HepG2 (cell line): ENCODE measurements at regions not wholly inside any gene's neighbourhood (a gene's known extent, or its start where the extent isn't known, plus 50 kb on each side); places are given as distances from the start of the nearest gene placed in this dataset.

ENCODE experiments used
- ATAC-seq: fragments of 200-7000 bp; cut with Tn5 transposase; 3 replicates; pipeline ENCODE4 v1.9.1; 2020; ENCODE audit warnings: mild to moderate bottlenecking, moderate library complexity
- BruUV-seq: library from RNA; stranded (reverse); fragments of 400-500 nt; replicated peaks from 2 replicates; lab custom pipeline; 2021; lab: Mats Ljungman, UMichigan
- CTCF ChIA-PET: fragments of 300-600 bp; formaldehyde crosslinking; extraction: SDS; loops from one replicate; lab custom pipeline; 2021; ENCODE audit warnings: low total read pairs, inconsistent platforms, low intra/inter-chr PET ratio; lab: Yijun Ruan, JAX
- POLR2A ChIA-PET: fragments of 350-600 bp; sonication (Branson Sonifier 250); formaldehyde crosslinking; loops from one replicate; lab custom pipeline; 2020; ENCODE audit warnings: antibody characterized with exemption, inconsistent platforms; lab: Yijun Ruan, JAX
- DNase-seq: peaks from one replicate; pipeline ENCODE4 v3.0.0-alpha.2; 2015; ENCODE audit warnings: low spot score
- FAIRE-seq: peaks from 3 replicates; lab custom pipeline; 2011; peaks lifted over from hg19 to GRCh38; lab: Jason Lieb, UNC
- H2AFZ ChIP-seq: one replicate; pipeline ENCODE4 v1.6.1; 2011; ENCODE audit warnings: low read length, inconsistent platforms
- H3K27ac ChIP-seq: fragments of 300-600 bp; 3 replicates; pipeline ENCODE4 v1.8.0; 2011; ENCODE audit warnings: mixed run types, mild to moderate bottlenecking, mixed read lengths, low read length, inconsistent platforms; ENCODE audit not compliant: insufficient read depth; ENCODE audit errors: extremely low read length
- H3K27me3 ChIP-seq, 2 experiments: fragments of 200-600 bp in 1 of 2; 2 replicates in 1 of 2; 3 replicates in 1 of 2; pipeline versions ENCODE4 v1.6.0 to v1.8.0; 2011; ENCODE audit warnings: low read length in 2 of 2, mild to moderate bottlenecking in 2 of 2, moderate library complexity in 2 of 2, inconsistent platforms in 1 of 2; ENCODE audit not compliant: insufficient read depth in 2 of 2, control insufficient read depth in 1 of 2
- H3K36me3 ChIP-seq, 2 experiments: fragments of 200-600 bp in 1 of 2; replicated peaks in 1 of 2; 2 replicates in 1 of 2; 3 replicates in 1 of 2; pipeline versions ENCODE4 v1.5.1 to v1.8.0; 2011; ENCODE audit warnings: low read length in 2 of 2, inconsistent platforms in 1 of 2; ENCODE audit not compliant: insufficient read depth in 2 of 2, control insufficient read depth in 1 of 2
- H3K4me1 ChIP-seq: 2 replicates; pipeline ENCODE4 v1.5.1; 2012; ENCODE audit warnings: low read length, inconsistent platforms; ENCODE audit not compliant: insufficient read depth
- H3K4me2 ChIP-seq: 2 replicates; pipeline ENCODE4 v1.6.0; 2011; ENCODE audit warnings: low read depth, low read length, inconsistent platforms
- H3K4me3 ChIP-seq, 3 experiments: fragments of 200-600 bp in 1 of 3; sonication (generic), shearing (Covaris generic) in 1 of 3; replicated peaks in 1 of 3; 2 replicates each; pipeline ENCODE4 v1.5.1; 2011 to 2016; ENCODE audit warnings: low read length in 3 of 3, inconsistent platforms in 2 of 3, low read depth in 2 of 3, mild to moderate bottlenecking in 2 of 3, control low read depth in 1 of 3, mixed read lengths in 1 of 3; ENCODE audit not compliant: insufficient read depth in 1 of 3
- H3K79me2 ChIP-seq: one replicate; pipeline ENCODE4 v1.6.1; 2011; ENCODE audit warnings: low read length, inconsistent platforms; ENCODE audit not compliant: insufficient read depth
- H3K9ac ChIP-seq: 2 replicates; pipeline ENCODE4 v1.6.0; 2011; ENCODE audit warnings: mild to moderate bottlenecking, low read depth, low read length, inconsistent platforms; ENCODE audit not compliant: insufficient read depth
- H3K9me3 ChIP-seq: 2 replicates; pipeline ENCODE4 v1.5.1; 2012; ENCODE audit warnings: mild to moderate bottlenecking, low read length
- H4K20me1 ChIP-seq: 2 replicates; pipeline ENCODE4 v1.6.0; 2011; ENCODE audit warnings: inconsistent platforms, mild to moderate bottlenecking, low read length, moderate library complexity; ENCODE audit not compliant: insufficient read depth
- HDAC2 ChIP-seq: sonication (generic); formaldehyde crosslinking; IDR thresholded peaks from 2 replicates; pipeline ENCODE4 v1.4.0; 2020; ENCODE audit warnings: missing genetic modification reagents
- KLF13 ChIP-seq: sonication (generic); formaldehyde crosslinking; IDR thresholded peaks from 2 replicates; pipeline ENCODE4 v1.4.0; 2020; ENCODE audit warnings: mild to moderate bottlenecking, missing genetic modification reagents
- NFE2L2 ChIP-seq: fragments of 150-350 bp; IDR thresholded peaks from 2 replicates; pipeline ENCODE4 v1.6.1; 2014; ENCODE audit warnings: low read length
- PHF8 ChIP-seq: sonication (generic); formaldehyde crosslinking; IDR thresholded peaks from 2 replicates; pipeline ENCODE4 v1.5.0; 2020; ENCODE audit warnings: missing genetic modification reagents
- SIN3A ChIP-seq: IDR thresholded peaks from 2 replicates; pipeline ENCODE4 v1.6.1; 2011; ENCODE audit warnings: low read depth, mild to moderate bottlenecking, control low read depth, low read length, borderline replicate concordance
- ZNF446 ChIP-seq: sonication (generic); formaldehyde crosslinking; IDR thresholded peaks from 2 replicates; pipeline ENCODE4 v1.5.0; 2020; ENCODE audit warnings: mild to moderate bottlenecking, missing genetic modification reagents
- ZNF484 ChIP-seq: sonication (generic); formaldehyde crosslinking; IDR thresholded peaks from 2 replicates; pipeline ENCODE4 v1.5.1; 2020; ENCODE audit warnings: mild to moderate bottlenecking, low read depth, missing genetic modification reagents, borderline replicate concordance
- WGBS: methylation state at CpG from one replicate; pipeline ENCODE4 v1.1.6; 2017; ENCODE audit warnings: low lambda C conversion rate; 5-methylcytosine and 5-hydroxymethylcytosine counted together
- in situ Hi-C: cut with HindIII; loops from 2 replicates; pipeline ENCODE4 v1.10.0; 2017; ENCODE audit warnings: low pct_unique_long_range_greater_than_20kb; ENCODE audit not compliant: extremely low pct_ligation_motif_present
- intact Hi-C: fragments of 100-400 bp; cut with micrococcal nuclease; formaldehyde crosslinking; loops from one replicate; pipeline ENCODE4 v1.10.0; 2022; ENCODE audit not compliant: unreplicated experiment
- TF ChIP-seq, protein P1 (sequence below): sonication (generic); formaldehyde crosslinking; conservative IDR thresholded peaks from 2 replicates; pipeline ENCODE4 v1.4.0; 2020; ENCODE audit warnings: mild to moderate bottlenecking, missing genetic modification reagents, moderate library complexity
- TF ChIP-seq, protein P2 (sequence below), 2 experiments: fragments of 450-650 bp in 1 of 2; sonication (generic) in 1 of 2; formaldehyde crosslinking in 1 of 2; IDR thresholded peaks; 2 replicates each; pipeline versions ENCODE4 v1.6.1 to v1.8.0; 2016 to 2022; ENCODE audit warnings: antibody characterized with exemption in 1 of 2, mild to moderate bottlenecking in 1 of 2, missing genetic modification reagents in 1 of 2
- TF ChIP-seq, protein P3 (sequence below): sonication (generic); formaldehyde crosslinking; IDR thresholded peaks from 2 replicates; pipeline ENCODE4 v1.9.0; 2021; ENCODE audit warnings: missing genetic modification reagents, mild to moderate bottlenecking, borderline replicate concordance

DNA sequence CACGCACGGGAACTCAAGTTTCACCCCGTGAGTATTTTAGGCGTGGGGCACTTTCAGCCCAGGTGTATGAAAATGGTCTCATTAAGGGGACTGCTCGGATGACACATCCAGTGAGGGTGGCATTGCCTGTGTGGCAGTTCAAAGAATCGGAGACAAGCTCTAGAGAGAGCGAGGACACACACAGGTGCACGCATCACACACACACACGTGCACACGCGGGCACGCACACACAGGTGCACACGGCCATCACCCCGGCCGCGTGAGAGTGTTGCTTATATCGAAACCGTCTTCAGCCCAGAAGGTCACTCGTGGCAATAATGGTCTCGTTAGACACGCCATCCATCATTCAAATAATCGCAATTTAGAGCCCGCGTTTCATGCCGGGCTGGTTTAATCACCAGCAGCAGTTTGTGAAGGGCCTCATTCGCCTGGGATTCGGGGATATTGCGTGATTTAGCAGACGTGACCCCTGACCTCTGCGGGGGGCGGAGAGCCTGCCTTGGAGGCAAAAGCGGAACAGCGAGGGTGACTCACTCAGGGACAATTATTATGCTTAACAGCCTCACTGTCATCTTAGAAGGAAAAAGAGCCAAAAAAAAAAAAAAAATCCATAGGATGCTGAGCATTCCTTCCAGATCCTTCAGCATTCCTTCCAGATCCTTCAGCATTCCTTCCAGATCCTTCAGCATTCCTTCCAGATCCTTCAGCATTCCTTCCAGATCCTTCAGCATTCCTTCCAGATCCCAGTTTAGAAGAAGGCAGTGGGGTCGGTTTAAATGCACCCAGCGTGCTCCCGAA lies 89.4 kb upstream of the PPP2R3B start:
- no TSS peak for BruUV-seq
- WGBS, result 36% methylated on average over 28 of the region's 36 CpGs
- Histone ChIP-seq H3K36me3 (no peaks in the 10 kb centered on the region), H3K79me2 (no peaks in the 10 kb centered on the region), H2AFZ (no peak overlapping the region), H3K4me1 (no peaks in the 10 kb centered on the region), H3K4me3 (no peak overlapping the region), H4K20me1 (no peaks in the 10 kb centered on the region), H3K9me3 (no peaks in the 10 kb centered on the region), H3K27me3 (peaks cover 0 to 26% of the 10 kb centered on the region in 2 experiments; a peak in 2 of 5 replicates), H3K4me2 (no peak overlapping the region), H3K27ac (no peak overlapping the region), H3K9ac (no peak overlapping the region)
- ChIA-PET CTCF (no interaction called here), POLR2A (no interaction called here)
- no peak for FAIRE-seq
- intact Hi-C loops, result no loop called here
- no peak for ATAC-seq
- no peak for DNase-seq
- in situ Hi-C loops, result no loop called here
- no peak for TF ChIP-seq NFE2L2
- no peak for TF ChIP-seq ZNF446
- TF ChIP-seq, protein P1, sequence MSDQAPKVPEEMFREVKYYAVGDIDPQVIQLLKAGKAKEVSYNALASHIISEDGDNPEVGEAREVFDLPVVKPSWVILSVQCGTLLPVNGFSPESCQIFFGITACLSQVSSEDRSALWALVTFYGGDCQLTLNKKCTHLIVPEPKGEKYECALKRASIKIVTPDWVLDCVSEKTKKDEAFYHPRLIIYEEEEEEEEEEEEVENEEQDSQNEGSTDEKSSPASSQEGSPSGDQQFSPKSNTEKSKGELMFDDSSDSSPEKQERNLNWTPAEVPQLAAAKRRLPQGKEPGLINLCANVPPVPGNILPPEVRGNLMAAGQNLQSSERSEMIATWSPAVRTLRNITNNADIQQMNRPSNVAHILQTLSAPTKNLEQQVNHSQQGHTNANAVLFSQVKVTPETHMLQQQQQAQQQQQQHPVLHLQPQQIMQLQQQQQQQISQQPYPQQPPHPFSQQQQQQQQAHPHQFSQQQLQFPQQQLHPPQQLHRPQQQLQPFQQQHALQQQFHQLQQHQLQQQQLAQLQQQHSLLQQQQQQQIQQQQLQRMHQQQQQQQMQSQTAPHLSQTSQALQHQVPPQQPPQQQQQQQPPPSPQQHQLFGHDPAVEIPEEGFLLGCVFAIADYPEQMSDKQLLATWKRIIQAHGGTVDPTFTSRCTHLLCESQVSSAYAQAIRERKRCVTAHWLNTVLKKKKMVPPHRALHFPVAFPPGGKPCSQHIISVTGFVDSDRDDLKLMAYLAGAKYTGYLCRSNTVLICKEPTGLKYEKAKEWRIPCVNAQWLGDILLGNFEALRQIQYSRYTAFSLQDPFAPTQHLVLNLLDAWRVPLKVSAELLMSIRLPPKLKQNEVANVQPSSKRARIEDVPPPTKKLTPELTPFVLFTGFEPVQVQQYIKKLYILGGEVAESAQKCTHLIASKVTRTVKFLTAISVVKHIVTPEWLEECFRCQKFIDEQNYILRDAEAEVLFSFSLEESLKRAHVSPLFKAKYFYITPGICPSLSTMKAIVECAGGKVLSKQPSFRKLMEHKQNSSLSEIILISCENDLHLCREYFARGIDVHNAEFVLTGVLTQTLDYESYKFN (CRISPR knock-in tag), result no peak
- TF ChIP-seq SIN3A, result no peak
- TF ChIP-seq, protein P2, sequence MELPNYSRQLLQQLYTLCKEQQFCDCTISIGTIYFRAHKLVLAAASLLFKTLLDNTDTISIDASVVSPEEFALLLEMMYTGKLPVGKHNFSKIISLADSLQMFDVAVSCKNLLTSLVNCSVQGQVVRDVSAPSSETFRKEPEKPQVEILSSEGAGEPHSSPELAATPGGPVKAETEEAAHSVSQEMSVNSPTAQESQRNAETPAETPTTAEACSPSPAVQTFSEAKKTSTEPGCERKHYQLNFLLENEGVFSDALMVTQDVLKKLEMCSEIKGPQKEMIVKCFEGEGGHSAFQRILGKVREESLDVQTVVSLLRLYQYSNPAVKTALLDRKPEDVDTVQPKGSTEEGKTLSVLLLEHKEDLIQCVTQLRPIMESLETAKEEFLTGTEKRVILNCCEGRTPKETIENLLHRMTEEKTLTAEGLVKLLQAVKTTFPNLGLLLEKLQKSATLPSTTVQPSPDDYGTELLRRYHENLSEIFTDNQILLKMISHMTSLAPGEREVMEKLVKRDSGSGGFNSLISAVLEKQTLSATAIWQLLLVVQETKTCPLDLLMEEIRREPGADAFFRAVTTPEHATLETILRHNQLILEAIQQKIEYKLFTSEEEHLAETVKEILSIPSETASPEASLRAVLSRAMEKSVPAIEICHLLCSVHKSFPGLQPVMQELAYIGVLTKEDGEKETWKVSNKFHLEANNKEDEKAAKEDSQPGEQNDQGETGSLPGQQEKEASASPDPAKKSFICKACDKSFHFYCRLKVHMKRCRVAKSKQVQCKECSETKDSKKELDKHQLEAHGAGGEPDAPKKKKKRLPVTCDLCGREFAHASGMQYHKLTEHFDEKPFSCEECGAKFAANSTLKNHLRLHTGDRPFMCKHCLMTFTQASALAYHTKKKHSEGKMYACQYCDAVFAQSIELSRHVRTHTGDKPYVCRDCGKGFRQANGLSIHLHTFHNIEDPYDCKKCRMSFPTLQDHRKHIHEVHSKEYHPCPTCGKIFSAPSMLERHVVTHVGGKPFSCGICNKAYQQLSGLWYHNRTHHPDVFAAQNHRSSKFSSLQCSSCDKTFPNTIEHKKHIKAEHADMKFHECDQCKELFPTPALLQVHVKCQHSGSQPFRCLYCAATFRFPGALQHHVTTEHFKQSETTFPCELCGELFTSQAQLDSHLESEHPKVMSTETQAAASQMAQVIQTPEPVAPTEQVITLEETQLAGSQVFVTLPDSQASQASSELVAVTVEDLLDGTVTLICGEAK (IDR thresholded peaks at IDR 0.05), result no peak
- TF ChIP-seq, protein P2 (CRISPR knock-in tag; IDR thresholded peaks at IDR 0.05), result no peak
- TF ChIP-seq PHF8 (CRISPR knock-in tag), result no peak
- no peak for TF ChIP-seq KLF13 (CRISPR knock-in tag)
- TF ChIP-seq ZNF484, result no peak
- TF ChIP-seq, protein P3, sequence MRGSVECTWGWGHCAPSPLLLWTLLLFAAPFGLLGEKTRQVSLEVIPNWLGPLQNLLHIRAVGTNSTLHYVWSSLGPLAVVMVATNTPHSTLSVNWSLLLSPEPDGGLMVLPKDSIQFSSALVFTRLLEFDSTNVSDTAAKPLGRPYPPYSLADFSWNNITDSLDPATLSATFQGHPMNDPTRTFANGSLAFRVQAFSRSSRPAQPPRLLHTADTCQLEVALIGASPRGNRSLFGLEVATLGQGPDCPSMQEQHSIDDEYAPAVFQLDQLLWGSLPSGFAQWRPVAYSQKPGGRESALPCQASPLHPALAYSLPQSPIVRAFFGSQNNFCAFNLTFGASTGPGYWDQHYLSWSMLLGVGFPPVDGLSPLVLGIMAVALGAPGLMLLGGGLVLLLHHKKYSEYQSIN (CRISPR knock-in tag), result no peak
- no peak for TF ChIP-seq HDAC2
